ENCODE measurements at regions not wholly inside any gene's neighbourhood (a gene's known extent, or its start where the extent isn't known, plus 50 kb on each side); places are given as distances from the start of the nearest gene placed in this dataset.

DNA sequence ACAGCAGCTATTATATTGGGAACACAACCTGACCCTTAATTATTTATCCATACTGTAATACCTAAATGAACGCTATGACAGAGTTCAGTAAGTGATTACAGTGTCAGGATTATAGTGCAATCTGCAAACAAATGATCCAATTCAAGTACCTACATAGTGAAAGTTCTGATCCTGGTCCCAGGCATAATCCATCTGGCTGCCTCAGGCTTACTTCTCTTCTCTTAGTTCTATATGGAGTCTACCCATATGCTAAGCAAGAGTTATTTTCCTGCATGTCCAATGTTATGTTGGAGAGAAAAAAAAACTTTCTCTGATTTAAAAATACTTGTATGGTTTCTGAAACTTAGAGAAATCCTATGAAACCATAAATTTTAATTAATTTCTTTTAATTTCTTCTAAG is 1487.7 kb upstream of the SLC10A2 start:
- no peaks in the 10 kb centered on the region for H3K27me3 ChIP-seq (ENCODE audit: control insufficient read depth, low read length)
- no peaks in the 10 kb centered on the region for H3F3A ChIP-seq (ENCODE audit: control insufficient read depth, insufficient read depth)
- H3K4me3 ChIP-seq (ENCODE audit: low read length): no peak overlapping the region
- no peaks in the 10 kb centered on the region for H3K9me3 ChIP-seq (ENCODE audit: control insufficient read depth, insufficient read depth, low read length)
- H3K9me2 ChIP-seq (replicated peaks; ENCODE audit: control insufficient read depth, low read length): no peaks in the 10 kb centered on the region
- no peaks in the 10 kb centered on the region for H3K4me1 ChIP-seq (ENCODE audit: control insufficient read depth, low read length)
- no peaks in the 10 kb centered on the region for H3K79me2 ChIP-seq (ENCODE audit: control insufficient read depth, low read length)
- TF ChIP-seq, protein P1, sequence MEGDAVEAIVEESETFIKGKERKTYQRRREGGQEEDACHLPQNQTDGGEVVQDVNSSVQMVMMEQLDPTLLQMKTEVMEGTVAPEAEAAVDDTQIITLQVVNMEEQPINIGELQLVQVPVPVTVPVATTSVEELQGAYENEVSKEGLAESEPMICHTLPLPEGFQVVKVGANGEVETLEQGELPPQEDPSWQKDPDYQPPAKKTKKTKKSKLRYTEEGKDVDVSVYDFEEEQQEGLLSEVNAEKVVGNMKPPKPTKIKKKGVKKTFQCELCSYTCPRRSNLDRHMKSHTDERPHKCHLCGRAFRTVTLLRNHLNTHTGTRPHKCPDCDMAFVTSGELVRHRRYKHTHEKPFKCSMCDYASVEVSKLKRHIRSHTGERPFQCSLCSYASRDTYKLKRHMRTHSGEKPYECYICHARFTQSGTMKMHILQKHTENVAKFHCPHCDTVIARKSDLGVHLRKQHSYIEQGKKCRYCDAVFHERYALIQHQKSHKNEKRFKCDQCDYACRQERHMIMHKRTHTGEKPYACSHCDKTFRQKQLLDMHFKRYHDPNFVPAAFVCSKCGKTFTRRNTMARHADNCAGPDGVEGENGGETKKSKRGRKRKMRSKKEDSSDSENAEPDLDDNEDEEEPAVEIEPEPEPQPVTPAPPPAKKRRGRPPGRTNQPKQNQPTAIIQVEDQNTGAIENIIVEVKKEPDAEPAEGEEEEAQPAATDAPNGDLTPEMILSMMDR (IDR thresholded peaks at IDR 0.05; ENCODE audit: low read depth, low read length, poor library complexity, severe bottlenecking): no peak
- no peak for TF ChIP-seq EZH2phosphoT487 (IDR thresholded peaks at IDR 0.05; ENCODE audit: borderline replicate concordance, low read length)
- H3K36me3 ChIP-seq (ENCODE audit: control insufficient read depth, low read length): no peaks in the 10 kb centered on the region
- no peak overlapping the region for H3K27ac ChIP-seq (ENCODE audit: low read depth, low read length)
- H4K20me1 ChIP-seq (ENCODE audit: control insufficient read depth, insufficient read depth, low read depth, low read length): no peaks in the 10 kb centered on the region
- H3K4me2 ChIP-seq (ENCODE audit: low read length): no peak overlapping the region

DNA sequence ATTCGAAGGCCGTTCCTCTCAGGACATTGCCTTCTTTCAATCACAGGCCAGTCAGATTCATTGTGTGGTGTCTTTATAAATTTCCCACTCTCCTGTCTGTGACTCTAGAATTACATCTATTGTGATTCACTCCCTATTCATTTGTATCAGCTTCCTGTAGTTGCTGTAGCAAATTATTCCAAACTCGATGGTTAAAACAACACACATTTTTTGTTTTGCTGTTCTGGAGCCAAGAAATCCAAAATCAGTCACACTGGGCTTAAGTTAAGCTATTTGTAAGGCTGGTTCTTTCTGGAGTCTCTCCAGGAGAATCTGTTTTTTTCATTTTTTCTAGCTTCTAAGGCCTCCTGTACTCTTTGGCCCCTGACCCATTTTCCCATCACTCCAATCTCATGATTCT is 1487.0 kb upstream of the SLC10A2 start:
- no peak overlapping the region for H3K27ac ChIP-seq (ENCODE audit: low read depth, low read length)
- no peaks in the 10 kb centered on the region for H3K4me1 ChIP-seq (ENCODE audit: control insufficient read depth, low read length)
- TF ChIP-seq, protein P1 (IDR thresholded peaks at IDR 0.05; ENCODE audit: low read depth, low read length, poor library complexity, severe bottlenecking): no peak
- no peak for TF ChIP-seq EZH2phosphoT487 (IDR thresholded peaks at IDR 0.05; ENCODE audit: borderline replicate concordance, low read length)
- H3K4me2 ChIP-seq (ENCODE audit: low read length): no peak overlapping the region
- H4K20me1 ChIP-seq (ENCODE audit: control insufficient read depth, insufficient read depth, low read depth, low read length): no peaks in the 10 kb centered on the region
- no peak overlapping the region for H3K4me3 ChIP-seq (ENCODE audit: low read length)
- H3K27me3 ChIP-seq (ENCODE audit: control insufficient read depth, low read length): no peaks in the 10 kb centered on the region
- H3F3A ChIP-seq (ENCODE audit: control insufficient read depth, insufficient read depth): no peaks in the 10 kb centered on the region
- H3K79me2 ChIP-seq (ENCODE audit: control insufficient read depth, low read length): no peaks in the 10 kb centered on the region
- H3K36me3 ChIP-seq (ENCODE audit: control insufficient read depth, low read length): no peaks in the 10 kb centered on the region
- H3K9me3 ChIP-seq (ENCODE audit: control insufficient read depth, insufficient read depth, low read length): no peaks in the 10 kb centered on the region
- no peaks in the 10 kb centered on the region for H3K9me2 ChIP-seq (replicated peaks; ENCODE audit: control insufficient read depth, low read length)

DNA sequence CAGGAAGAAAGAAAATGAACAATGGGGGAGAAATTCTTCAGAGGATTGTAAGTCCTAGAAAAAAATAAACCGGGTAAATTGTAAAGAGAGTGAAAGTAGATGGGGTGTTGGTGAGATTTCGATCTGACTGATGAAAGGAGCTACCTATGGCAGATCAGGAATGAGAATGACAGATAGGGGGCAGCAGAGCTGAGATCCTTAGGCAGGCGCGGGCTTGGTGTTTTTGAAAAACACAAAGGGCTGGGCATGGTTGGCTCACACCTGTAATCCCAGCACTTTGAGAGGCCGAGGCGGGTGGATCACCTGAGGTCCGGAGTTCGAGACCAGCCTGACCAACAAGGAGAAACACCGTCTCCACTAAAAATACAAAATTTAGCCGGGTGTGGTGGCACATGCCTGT is 1468.6 kb upstream of the SLC10A2 start:
- Histone ChIP-seq H3K4me3 (ENCODE audit: low read length) (no peak overlapping the region), H3K27ac (ENCODE audit: low read depth, low read length) (no peak overlapping the region), H3K36me3 (ENCODE audit: control insufficient read depth, low read length) (no peaks in the 10 kb centered on the region), H3F3A (ENCODE audit: control insufficient read depth, insufficient read depth) (no peaks in the 10 kb centered on the region), H3K79me2 (ENCODE audit: control insufficient read depth, low read length) (no peaks in the 10 kb centered on the region), H4K20me1 (ENCODE audit: control insufficient read depth, insufficient read depth, low read depth, low read length) (no peaks in the 10 kb centered on the region), H3K9me3 (ENCODE audit: control insufficient read depth, insufficient read depth, low read length) (no peaks in the 10 kb centered on the region), H3K9me2 (replicated peaks; ENCODE audit: control insufficient read depth, low read length) (no peaks in the 10 kb centered on the region), H3K4me1 (ENCODE audit: control insufficient read depth, low read length) (no peaks in the 10 kb centered on the region), H3K4me2 (ENCODE audit: low read length) (no peak overlapping the region), H3K27me3 (ENCODE audit: control insufficient read depth, low read length) (no peaks in the 10 kb centered on the region)
- TF ChIP-seq, protein P1 (IDR thresholded peaks at IDR 0.05; ENCODE audit: low read depth, low read length, poor library complexity, severe bottlenecking): peak; percentile 42
- TF ChIP-seq EZH2phosphoT487 (IDR thresholded peaks at IDR 0.05; ENCODE audit: borderline replicate concordance, low read length): no peak

DNA sequence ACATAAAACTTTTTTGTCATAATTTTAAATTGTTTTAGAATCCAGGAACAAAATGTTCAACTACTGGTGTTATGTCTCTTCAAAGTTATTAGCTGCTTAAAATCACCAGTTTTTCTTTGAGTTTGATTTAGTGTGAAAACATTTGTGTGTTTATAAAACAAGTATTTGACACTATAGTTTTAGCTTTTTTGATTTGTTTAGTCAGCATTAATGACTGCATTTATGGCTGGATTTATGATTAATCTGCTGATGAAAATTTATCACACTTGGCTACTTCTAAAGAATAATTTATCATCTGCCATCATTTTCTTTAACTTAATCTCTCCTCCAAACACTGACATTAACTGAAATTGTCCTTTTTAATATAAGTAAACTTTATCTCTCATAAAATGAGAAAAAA is 1465.9 kb upstream of the SLC10A2 start:
- Histone ChIP-seq H3K4me1 (ENCODE audit: control insufficient read depth, low read length) (no peaks in the 10 kb centered on the region), H3K4me2 (ENCODE audit: low read length) (no peak overlapping the region), H3F3A (ENCODE audit: control insufficient read depth, insufficient read depth) (no peaks in the 10 kb centered on the region), H3K4me3 (ENCODE audit: low read length) (no peak overlapping the region), H3K27ac (ENCODE audit: low read depth, low read length) (no peak overlapping the region), H3K36me3 (ENCODE audit: control insufficient read depth, low read length) (no peaks in the 10 kb centered on the region), H3K79me2 (ENCODE audit: control insufficient read depth, low read length) (no peaks in the 10 kb centered on the region), H3K9me3 (ENCODE audit: control insufficient read depth, insufficient read depth, low read length) (no peaks in the 10 kb centered on the region), H4K20me1 (ENCODE audit: control insufficient read depth, insufficient read depth, low read depth, low read length) (no peaks in the 10 kb centered on the region), H3K9me2 (replicated peaks; ENCODE audit: control insufficient read depth, low read length) (no peaks in the 10 kb centered on the region), H3K27me3 (ENCODE audit: control insufficient read depth, low read length) (no peaks in the 10 kb centered on the region)
- TF ChIP-seq EZH2phosphoT487 (IDR thresholded peaks at IDR 0.05; ENCODE audit: borderline replicate concordance, low read length): no peak
- TF ChIP-seq, protein P1 (IDR thresholded peaks at IDR 0.05; ENCODE audit: low read depth, low read length, poor library complexity, severe bottlenecking): no peak
